ENCODE measurements at regions not wholly inside any gene's neighbourhood (a gene's known extent, or its start where the extent isn't known, plus 50 kb on each side); places are given as distances from the start of the nearest gene placed in this dataset.

DNA sequence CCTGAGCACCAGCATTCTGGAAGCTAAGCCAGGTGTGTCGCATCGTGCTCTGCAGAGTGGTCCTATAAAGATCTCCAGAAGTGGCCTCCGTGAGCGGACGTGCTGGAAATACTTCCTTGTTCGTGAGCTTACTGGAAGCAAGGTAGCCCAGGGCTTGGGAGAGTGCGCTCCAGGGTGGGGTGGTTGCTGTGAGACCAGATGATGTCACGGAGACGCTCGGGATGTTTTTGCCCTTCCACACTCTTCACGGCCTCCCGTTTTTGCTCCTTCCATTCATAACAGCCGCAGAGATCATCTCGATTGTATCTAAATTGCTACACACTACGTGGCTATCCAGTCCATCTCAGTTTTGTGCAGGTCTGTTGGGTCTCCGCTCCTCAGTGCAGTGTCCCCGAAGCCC lies 373.4 kb downstream of the THBS2 start:
- TF ChIP-seq, protein P1, sequence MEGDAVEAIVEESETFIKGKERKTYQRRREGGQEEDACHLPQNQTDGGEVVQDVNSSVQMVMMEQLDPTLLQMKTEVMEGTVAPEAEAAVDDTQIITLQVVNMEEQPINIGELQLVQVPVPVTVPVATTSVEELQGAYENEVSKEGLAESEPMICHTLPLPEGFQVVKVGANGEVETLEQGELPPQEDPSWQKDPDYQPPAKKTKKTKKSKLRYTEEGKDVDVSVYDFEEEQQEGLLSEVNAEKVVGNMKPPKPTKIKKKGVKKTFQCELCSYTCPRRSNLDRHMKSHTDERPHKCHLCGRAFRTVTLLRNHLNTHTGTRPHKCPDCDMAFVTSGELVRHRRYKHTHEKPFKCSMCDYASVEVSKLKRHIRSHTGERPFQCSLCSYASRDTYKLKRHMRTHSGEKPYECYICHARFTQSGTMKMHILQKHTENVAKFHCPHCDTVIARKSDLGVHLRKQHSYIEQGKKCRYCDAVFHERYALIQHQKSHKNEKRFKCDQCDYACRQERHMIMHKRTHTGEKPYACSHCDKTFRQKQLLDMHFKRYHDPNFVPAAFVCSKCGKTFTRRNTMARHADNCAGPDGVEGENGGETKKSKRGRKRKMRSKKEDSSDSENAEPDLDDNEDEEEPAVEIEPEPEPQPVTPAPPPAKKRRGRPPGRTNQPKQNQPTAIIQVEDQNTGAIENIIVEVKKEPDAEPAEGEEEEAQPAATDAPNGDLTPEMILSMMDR (IDR thresholded peaks at IDR 0.05; ENCODE audit: low read depth, low read length): no peak
- no peak overlapping the region for H3K4me3 ChIP-seq (ENCODE audit: low read depth, low read length)

DNA sequence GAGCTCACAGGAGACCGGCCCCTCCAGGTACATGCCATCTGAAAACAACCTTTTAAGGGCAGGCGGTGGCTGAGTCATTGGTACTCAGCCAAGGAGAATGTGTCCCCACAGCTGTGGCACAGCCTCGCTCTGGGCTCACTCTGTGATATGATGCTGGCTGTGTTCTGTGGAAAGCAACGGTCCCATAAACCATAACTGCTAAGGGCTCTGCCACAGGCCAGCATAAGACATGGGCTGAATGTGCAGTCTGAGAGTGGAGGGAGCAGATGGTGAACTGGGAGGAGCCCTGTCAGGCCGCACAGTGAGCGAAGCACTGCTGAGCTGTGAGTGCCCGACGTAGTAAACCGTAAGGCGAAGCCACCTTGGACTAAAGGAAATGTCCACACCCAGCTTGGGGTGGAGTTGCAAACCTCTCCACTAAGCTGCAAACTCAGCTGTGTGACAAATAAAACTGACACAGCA lies 375.8 kb downstream of the THBS2 start:
- no peak overlapping the region for H3K4me3 ChIP-seq (ENCODE audit: low read depth, low read length)
- TF ChIP-seq, protein P1 (IDR thresholded peaks at IDR 0.05; ENCODE audit: low read depth, low read length): no peak

DNA sequence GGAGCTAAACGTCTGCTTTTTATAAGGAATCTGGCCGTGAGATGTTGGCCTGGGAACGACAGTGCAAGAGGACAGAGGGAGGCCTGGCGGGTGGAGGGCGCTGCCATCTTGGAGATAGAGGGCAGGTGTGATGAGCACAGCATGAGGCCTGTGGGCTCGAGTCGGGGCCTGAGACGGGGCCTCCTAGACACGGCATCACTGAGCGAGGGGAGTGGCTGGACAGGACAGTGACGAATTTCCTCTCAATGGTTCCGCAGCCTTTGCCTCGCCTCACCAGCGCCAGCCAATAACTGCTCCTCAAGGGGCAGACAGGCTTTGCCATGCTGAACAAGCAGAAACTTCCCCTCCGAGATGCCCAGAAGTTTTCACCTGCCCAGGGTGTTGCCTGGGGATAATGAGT lies 376.7 kb downstream of the THBS2 start:
- TF ChIP-seq, protein P1 (IDR thresholded peaks at IDR 0.05; ENCODE audit: low read depth, low read length): no peak
- H3K4me3 ChIP-seq (ENCODE audit: low read depth, low read length): no peak overlapping the region

DNA sequence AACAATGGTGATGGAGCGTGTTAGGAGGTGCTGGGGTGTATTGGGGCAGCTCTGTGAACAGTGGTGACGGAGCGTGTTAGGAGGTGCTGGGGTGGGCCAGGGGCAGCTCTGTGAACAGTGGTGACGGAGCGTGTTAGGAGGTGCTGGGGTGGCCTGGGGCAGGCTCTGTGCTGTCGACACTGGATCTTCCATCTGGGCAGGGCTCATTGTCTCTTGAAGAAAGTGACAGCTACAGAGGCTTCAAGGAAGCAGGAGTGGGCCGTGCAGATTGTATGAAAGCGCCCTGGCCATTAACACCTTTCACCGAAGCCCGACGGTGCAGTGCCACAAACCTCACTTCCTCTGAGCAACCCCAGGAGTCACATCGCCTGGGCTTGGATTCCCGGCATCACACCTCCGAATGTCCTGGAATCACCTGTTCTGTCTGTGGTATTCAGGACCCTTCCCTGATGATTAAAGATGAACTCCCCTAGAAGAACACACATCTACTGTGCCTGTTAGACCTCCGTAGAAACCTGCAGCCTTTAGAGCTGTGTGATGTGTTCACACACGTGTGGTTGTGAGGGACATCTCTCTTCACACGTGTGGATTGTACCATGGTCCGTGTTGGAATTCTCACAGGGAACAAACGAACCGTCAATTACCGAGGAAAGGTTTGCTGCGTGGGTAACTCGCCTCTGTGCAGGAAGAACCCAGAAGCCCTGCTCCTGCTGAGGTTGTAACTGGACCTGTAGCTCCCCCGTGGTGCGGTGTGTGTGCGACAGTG lies 377.7 kb downstream of the THBS2 start:
- no peak overlapping the region for H3K4me3 ChIP-seq (ENCODE audit: low read depth, low read length)
- TF ChIP-seq, protein P1 (IDR thresholded peaks at IDR 0.05; ENCODE audit: low read depth, low read length): no peak

DNA sequence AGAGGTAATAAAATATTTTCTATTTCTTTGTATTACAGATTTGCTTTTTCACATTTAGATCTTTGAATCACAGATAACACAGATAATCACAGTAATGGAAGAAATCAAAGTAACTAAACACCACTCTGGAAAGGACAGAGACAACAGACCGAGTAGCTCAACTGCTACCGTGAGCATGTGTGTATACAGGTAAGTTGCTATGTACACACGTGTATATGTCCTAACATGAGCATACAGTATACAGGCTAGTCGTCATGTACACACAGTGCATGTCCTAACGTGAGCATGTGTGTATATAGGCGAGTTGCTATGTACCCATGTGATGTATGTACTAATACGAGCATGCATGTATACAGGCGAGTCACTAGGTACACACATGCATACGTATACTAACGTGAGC lies 379.0 kb downstream of the THBS2 start:
- TF ChIP-seq, protein P1 (IDR thresholded peaks at IDR 0.05; ENCODE audit: low read depth, low read length): no peak
- H3K4me3 ChIP-seq (ENCODE audit: low read depth, low read length): no peak overlapping the region

DNA sequence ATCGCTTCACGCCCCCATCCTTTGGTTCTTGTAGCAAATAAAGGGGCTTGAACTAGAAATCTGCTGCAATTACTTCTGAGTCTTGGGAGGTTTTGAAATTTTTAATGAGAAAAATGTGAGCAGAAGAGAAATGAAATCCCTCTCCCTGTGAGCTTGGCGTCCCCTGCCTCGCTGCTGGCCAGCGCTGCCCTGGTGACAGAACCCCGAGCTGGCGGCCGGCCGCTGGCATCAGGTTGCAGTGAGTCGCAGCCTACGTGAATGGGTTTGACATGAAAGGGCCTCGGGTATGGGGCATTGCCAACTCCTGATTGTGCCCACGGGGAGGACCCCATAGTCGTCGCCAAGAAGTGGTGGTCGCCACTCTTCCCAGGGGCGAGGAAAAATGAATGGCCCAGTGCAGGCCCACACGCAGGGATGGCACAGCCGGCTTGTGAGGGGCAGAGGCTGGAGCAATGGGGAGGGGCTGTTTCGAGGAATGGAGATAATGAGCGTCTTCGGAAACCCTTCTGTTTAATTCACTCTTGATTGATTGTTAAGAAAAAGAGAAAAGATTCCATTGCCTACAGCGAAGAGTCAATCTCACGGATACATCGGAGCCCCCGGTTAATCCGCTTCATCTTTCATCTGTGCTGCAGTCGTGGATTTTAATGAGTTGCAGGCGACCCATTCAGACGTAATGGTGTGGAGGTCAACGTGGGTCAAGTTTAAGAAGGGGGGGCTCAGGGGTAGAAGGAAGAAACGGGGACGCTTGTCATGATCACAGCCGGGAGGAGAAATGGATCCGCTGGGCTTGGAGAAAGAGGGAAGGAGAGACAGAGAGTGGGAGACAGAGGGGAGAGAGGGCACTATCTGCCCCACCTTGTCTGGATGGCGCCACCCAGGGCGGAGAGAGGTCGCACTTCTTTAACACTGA lies 380.1 kb downstream of the THBS2 start:
- TF ChIP-seq, protein P1 (IDR thresholded peaks at IDR 0.05; ENCODE audit: low read depth, low read length): no peak
- no peak overlapping the region for H3K4me3 ChIP-seq (ENCODE audit: low read depth, low read length)
